Nephron (organoid): ENCODE measurements at regions not wholly inside any gene's neighbourhood (a gene's known extent, or its start where the extent isn't known, plus 50 kb on each side); places are given as distances from the start of the nearest gene placed in this dataset.

ENCODE experiments used
- H3K27ac Mint-ChIP-seq, 3 experiments: 2 replicates each; pipeline ENCODE4 v1.8.0; 2020; ENCODE audit warnings: mixed read lengths in 3 of 3, mild to moderate bottlenecking in 2 of 3, moderate library complexity in 1 of 3
- H3K27me3 Mint-ChIP-seq: 2 replicates; pipeline ENCODE4 v1.8.0; 2021; ENCODE audit warnings: low read depth, mild to moderate bottlenecking, moderate library complexity, mixed read lengths
- H3K36me3 Mint-ChIP-seq: 2 replicates; pipeline ENCODE4 v1.8.0; 2020; ENCODE audit warnings: low read depth, mixed read lengths
- H3K4me1 Mint-ChIP-seq: 2 replicates; pipeline ENCODE4 v1.8.0; 2020; ENCODE audit warnings: mixed read lengths
- H3K4me3 Mint-ChIP-seq, 3 experiments: 2 replicates each; pipeline ENCODE4 v1.8.0; 2020; ENCODE audit warnings: mild to moderate bottlenecking in 3 of 3, mixed read lengths in 3 of 3, moderate library complexity in 2 of 3
- H3K9me3 Mint-ChIP-seq: 2 replicates; pipeline ENCODE4 v1.8.0; 2020; ENCODE audit warnings: mixed read lengths
- CTCF ChIP-seq, 3 experiments: fragments of 200-600 bp; sonication (generic); IDR thresholded peaks; one replicate each; pipeline ENCODE4 v1.5.0; 2021; ENCODE audit warnings: antibody characterized with exemption in 3 of 3; ENCODE audit not compliant: unreplicated experiment in 3 of 3

GRCh38 chrX:20861113-20861512, 513.1 kb upstream of the CNKSR2 start:
- Mint-ChIP-seq H3K4me3 (no peak overlapping the region), H3K27me3 (no peaks in the 10 kb centered on the region), H3K36me3 (peaks cover 4% of the 10 kb centered on the region), H3K9me3 (peaks cover 29% of the 10 kb centered on the region), H3K27ac (no peak overlapping the region), H3K4me1 (no peaks in the 10 kb centered on the region)
- TF ChIP-seq CTCF (IDR thresholded peaks at IDR 0.05; ENCODE audit: unreplicated experiment in 3 of 3) = no peak

GRCh38 chrX:20857746-20858145, 516.5 kb upstream of the CNKSR2 start:
- H3K4me3 Mint-ChIP-seq = no peak overlapping the region
- H3K27me3 Mint-ChIP-seq = no peaks in the 10 kb centered on the region
- peaks cover 4% of the 10 kb centered on the region for H3K36me3 Mint-ChIP-seq
- no peak for TF ChIP-seq CTCF (IDR thresholded peaks at IDR 0.05; ENCODE audit: unreplicated experiment in 3 of 3)
- peaks cover 26% of the 10 kb centered on the region for H3K9me3 Mint-ChIP-seq
- H3K27ac Mint-ChIP-seq = no peak overlapping the region
- H3K4me1 Mint-ChIP-seq = no peaks in the 10 kb centered on the region

GRCh38 chrX:20838477-20838876, 535.7 kb upstream of the CNKSR2 start:
- H3K27me3 Mint-ChIP-seq = no peaks in the 10 kb centered on the region
- no peaks in the 10 kb centered on the region for H3K4me1 Mint-ChIP-seq
- peaks cover 16% of the 10 kb centered on the region for H3K9me3 Mint-ChIP-seq
- no peaks in the 10 kb centered on the region for H3K36me3 Mint-ChIP-seq
- no peak for TF ChIP-seq CTCF (IDR thresholded peaks at IDR 0.05; ENCODE audit: unreplicated experiment in 3 of 3)
- no peak overlapping the region for H3K27ac Mint-ChIP-seq
- H3K4me3 Mint-ChIP-seq = no peak overlapping the region

GRCh38 chrX:20829665-20830491, 544.3 kb upstream of the CNKSR2 start:
- no peak for TF ChIP-seq CTCF (IDR thresholded peaks at IDR 0.05; ENCODE audit: unreplicated experiment in 3 of 3)
- Mint-ChIP-seq H3K4me3 (no peak overlapping the region), H3K27ac (no peak overlapping the region), H3K4me1 (no peaks in the 10 kb centered on the region), H3K9me3 (no peaks in the 10 kb centered on the region), H3K36me3 (no peaks in the 10 kb centered on the region), H3K27me3 (no peaks in the 10 kb centered on the region)

- no peak for TF ChIP-seq CTCF (IDR thresholded peaks at IDR 0.05; ENCODE audit: unreplicated experiment in 3 of 3)
- no peaks in the 10 kb centered on the region for H3K4me1 Mint-ChIP-seq
- no peaks in the 10 kb centered on the region for H3K27me3 Mint-ChIP-seq
- H3K27ac Mint-ChIP-seq = no peak overlapping the region
- H3K9me3 Mint-ChIP-seq = no peaks in the 10 kb centered on the region
- no peak overlapping the region for H3K4me3 Mint-ChIP-seq
- no peaks in the 10 kb centered on the region for H3K36me3 Mint-ChIP-seq
Observed at GRCh38 chrX:20825984-20826383, 548.2 kb upstream of the CNKSR2 start.

GRCh38 chrX:20803971-20804370, 537.3 kb upstream of the RPS6KA3 start:
- peaks cover 4% of the 10 kb centered on the region for H3K9me3 Mint-ChIP-seq
- no peak for TF ChIP-seq CTCF (IDR thresholded peaks at IDR 0.05; ENCODE audit: unreplicated experiment in 3 of 3)
- no peaks in the 10 kb centered on the region for H3K36me3 Mint-ChIP-seq
- no peaks in the 10 kb centered on the region for H3K4me1 Mint-ChIP-seq
- H3K4me3 Mint-ChIP-seq = no peak overlapping the region
- no peak overlapping the region for H3K27ac Mint-ChIP-seq
- no peaks in the 10 kb centered on the region for H3K27me3 Mint-ChIP-seq
